ENCODE measurements at regions not wholly inside any gene's neighbourhood (a gene's known extent, or its start where the extent isn't known, plus 50 kb on each side); places are given as distances from the start of the nearest gene placed in this dataset.

- TF ChIP-seq, protein P1, sequence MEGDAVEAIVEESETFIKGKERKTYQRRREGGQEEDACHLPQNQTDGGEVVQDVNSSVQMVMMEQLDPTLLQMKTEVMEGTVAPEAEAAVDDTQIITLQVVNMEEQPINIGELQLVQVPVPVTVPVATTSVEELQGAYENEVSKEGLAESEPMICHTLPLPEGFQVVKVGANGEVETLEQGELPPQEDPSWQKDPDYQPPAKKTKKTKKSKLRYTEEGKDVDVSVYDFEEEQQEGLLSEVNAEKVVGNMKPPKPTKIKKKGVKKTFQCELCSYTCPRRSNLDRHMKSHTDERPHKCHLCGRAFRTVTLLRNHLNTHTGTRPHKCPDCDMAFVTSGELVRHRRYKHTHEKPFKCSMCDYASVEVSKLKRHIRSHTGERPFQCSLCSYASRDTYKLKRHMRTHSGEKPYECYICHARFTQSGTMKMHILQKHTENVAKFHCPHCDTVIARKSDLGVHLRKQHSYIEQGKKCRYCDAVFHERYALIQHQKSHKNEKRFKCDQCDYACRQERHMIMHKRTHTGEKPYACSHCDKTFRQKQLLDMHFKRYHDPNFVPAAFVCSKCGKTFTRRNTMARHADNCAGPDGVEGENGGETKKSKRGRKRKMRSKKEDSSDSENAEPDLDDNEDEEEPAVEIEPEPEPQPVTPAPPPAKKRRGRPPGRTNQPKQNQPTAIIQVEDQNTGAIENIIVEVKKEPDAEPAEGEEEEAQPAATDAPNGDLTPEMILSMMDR (conservative IDR thresholded peaks at IDR 0.05 in 1 of 2, IDR thresholded peaks at IDR 0.05 in 1 of 2; ENCODE audit: extremely low read depth in 1 of 2, insufficient read depth in 1 of 2, low read depth in 1 of 2, low read length in 2 of 2), result no peak
- no peak for TF ChIP-seq EZH2 (IDR thresholded peaks at IDR 0.05; ENCODE audit: borderline replicate concordance, low read length)
These were observed 772.2 kb upstream of the SGO1 start for GRCh38 chr3:20958161-20958560.

Measured in mammary epithelial cell (primary cell).